ENCODE measurements at regions not wholly inside any gene's neighbourhood (a gene's known extent, or its start where the extent isn't known, plus 50 kb on each side); places are given as distances from the start of the nearest gene placed in this dataset.

DNA sequence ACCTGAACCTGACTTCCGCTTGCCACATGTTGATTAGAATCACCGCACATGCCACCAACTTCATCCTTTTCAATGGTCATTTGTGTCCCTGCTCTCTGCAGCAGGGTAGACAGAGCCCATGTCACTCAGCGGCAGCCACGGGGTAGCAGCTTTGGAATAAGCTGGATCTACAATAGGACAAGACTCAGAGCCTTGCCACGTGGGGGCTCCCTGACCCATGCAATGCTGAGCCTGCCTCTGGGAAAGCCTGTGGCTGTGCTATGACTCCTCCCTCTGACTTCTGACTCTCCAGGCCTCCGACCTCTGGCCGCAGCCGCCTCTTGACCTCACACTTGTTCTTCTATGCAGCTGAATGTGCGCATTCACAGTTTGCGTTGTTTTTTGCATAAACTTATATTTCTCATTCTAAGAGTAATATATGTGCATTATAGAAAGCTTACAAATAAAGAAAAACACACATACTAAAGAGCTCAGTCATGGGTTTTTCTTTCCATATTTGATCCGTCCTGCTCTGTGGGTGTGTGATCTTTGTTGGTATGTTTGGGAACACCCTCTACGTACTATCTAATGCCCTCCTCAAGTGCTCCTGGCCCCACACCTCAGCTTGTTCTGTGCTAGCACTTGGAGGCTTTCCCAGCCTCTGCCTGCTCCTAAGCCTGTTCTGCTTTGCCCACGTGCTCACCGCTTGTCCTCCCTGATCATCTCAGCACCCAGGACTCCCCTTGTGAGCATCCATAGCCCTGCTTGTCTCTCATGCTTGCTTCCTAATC, 198.0 kb upstream of the MKI67 start (continued):
- TF ChIP-seq, protein P1, sequence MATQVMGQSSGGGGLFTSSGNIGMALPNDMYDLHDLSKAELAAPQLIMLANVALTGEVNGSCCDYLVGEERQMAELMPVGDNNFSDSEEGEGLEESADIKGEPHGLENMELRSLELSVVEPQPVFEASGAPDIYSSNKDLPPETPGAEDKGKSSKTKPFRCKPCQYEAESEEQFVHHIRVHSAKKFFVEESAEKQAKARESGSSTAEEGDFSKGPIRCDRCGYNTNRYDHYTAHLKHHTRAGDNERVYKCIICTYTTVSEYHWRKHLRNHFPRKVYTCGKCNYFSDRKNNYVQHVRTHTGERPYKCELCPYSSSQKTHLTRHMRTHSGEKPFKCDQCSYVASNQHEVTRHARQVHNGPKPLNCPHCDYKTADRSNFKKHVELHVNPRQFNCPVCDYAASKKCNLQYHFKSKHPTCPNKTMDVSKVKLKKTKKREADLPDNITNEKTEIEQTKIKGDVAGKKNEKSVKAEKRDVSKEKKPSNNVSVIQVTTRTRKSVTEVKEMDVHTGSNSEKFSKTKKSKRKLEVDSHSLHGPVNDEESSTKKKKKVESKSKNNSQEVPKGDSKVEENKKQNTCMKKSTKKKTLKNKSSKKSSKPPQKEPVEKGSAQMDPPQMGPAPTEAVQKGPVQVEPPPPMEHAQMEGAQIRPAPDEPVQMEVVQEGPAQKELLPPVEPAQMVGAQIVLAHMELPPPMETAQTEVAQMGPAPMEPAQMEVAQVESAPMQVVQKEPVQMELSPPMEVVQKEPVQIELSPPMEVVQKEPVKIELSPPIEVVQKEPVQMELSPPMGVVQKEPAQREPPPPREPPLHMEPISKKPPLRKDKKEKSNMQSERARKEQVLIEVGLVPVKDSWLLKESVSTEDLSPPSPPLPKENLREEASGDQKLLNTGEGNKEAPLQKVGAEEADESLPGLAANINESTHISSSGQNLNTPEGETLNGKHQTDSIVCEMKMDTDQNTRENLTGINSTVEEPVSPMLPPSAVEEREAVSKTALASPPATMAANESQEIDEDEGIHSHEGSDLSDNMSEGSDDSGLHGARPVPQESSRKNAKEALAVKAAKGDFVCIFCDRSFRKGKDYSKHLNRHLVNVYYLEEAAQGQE (IDR thresholded peaks at IDR 0.05; ENCODE audit: borderline replicate concordance) = peak; percentile 64; the same call in 1 of the 2 replicates
- TF ChIP-seq, protein P1 (CRISPR knock-in tag; IDR thresholded peaks at IDR 0.05; ENCODE audit: low read depth) = no peak

Data from K562 (cell line).